ENCODE measurements at regions not wholly inside any gene's neighbourhood (a gene's known extent, or its start where the extent isn't known, plus 50 kb on each side); places are given as distances from the start of the nearest gene placed in this dataset.

- no peak for TF ChIP-seq CTCF (conservative IDR thresholded peaks at IDR 0.05; ENCODE audit: low read length)
- no peak for TF ChIP-seq EZH2phosphoT487 (IDR thresholded peaks at IDR 0.05; ENCODE audit: borderline replicate concordance, low read depth, low read length)
These were observed 1408.2 kb upstream of the PIK3C3 start for GRCh38 chr18:40546875-40547274.
